ENCODE measurements at regions not wholly inside any gene's neighbourhood (a gene's known extent, or its start where the extent isn't known, plus 50 kb on each side); places are given as distances from the start of the nearest gene placed in this dataset.

DNA sequence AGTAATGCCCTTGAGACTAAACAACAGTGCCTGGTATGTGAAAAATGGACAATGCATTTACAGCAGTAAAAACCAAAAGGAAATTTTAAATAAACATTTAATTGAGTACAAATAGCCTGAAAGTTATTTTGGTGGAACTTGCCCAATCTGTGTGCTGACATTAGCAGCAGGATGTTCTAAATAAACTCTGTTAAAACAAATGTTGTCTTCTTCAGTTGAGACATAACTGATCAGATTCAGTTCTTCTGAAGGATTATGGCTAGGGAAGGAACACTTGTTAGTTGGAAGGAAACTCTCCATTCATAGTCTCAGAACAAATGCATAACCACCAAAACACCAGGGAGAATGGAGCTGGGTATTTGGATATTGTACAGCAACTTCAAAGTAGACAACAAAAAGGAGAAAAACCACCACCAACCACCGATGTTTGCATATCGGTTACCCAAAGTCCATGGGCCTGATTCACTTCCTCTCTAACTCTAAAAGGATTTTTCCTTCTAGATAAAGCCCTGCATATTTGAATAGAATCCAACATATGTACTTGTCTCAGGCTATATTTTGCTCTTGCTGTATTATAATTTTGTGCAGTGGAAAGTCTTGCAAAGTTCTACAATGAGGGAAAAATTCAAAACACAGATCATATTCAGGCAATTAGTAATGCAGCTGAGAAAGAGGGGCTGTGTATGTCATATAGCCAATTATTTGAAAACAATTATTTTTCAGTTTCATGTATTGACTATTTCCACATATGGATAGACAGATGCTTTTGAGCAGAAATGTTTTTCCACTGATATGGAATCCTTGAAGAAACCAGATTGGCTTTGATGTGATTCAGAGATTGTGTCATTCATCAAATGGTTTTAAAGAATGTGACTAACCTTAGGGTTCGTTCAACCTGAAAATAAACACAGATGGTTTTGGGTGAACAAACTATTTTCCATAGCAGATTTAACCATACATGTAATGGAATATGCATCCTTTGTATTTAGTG lies 152.2 kb upstream of the BMP4 start (continued):
- TF ChIP-seq CHD7 (IDR thresholded peaks at IDR 0.05; ENCODE audit: insufficient replicate concordance, low read length) (no peak), EP300 (IDR thresholded peaks at IDR 0.05; ENCODE audit: borderline replicate concordance in 1 of 2, low read depth in 2 of 2, low read length in 2 of 2) (no peak), CBX8 (IDR thresholded peaks at IDR 0.05; ENCODE audit: borderline replicate concordance, low read depth, low read length) (no peak), SP1 (IDR thresholded peaks at IDR 0.05; ENCODE audit: low read depth, low read length) (no peak), ATF2 (IDR thresholded peaks at IDR 0.05; ENCODE audit: low read length) (no peak)
